ENCODE measurements at regions not wholly inside any gene's neighbourhood (a gene's known extent, or its start where the extent isn't known, plus 50 kb on each side); places are given as distances from the start of the nearest gene placed in this dataset.

DNA sequence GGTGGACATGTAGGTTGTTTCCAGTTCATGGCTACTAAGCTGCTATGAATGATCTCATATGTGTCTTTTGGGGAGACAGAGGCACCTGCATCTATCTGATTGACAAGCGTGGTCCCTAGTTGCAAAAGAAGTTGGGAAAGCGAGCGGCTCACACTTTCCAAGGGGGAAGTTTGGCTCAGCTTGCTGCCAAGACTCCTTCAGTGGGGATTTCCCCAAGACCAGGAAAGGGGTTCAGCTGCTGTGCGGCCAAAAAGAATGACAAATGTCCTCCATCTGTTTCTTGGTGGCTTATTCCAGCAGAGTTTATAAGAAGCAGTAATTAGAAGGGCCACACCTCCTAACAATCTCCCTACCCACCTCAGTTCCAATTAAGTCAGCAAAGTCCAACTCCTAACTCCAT, 128.5 kb upstream of the GALNT2 start:
- in situ Hi-C loops (cut with HindIII; ENCODE audit: low sequenced_read_pairs) = no loop called here
- H3K4me3 ChIP-seq (ENCODE audit: low read depth, low read length) = no peak overlapping the region
- DNase-seq (ENCODE audit: low read depth) = no peak
- TF ChIP-seq, protein P1, sequence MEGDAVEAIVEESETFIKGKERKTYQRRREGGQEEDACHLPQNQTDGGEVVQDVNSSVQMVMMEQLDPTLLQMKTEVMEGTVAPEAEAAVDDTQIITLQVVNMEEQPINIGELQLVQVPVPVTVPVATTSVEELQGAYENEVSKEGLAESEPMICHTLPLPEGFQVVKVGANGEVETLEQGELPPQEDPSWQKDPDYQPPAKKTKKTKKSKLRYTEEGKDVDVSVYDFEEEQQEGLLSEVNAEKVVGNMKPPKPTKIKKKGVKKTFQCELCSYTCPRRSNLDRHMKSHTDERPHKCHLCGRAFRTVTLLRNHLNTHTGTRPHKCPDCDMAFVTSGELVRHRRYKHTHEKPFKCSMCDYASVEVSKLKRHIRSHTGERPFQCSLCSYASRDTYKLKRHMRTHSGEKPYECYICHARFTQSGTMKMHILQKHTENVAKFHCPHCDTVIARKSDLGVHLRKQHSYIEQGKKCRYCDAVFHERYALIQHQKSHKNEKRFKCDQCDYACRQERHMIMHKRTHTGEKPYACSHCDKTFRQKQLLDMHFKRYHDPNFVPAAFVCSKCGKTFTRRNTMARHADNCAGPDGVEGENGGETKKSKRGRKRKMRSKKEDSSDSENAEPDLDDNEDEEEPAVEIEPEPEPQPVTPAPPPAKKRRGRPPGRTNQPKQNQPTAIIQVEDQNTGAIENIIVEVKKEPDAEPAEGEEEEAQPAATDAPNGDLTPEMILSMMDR (IDR thresholded peaks at IDR 0.05; ENCODE audit: low read depth, low read length, missing control alignments) = no peak

DNA sequence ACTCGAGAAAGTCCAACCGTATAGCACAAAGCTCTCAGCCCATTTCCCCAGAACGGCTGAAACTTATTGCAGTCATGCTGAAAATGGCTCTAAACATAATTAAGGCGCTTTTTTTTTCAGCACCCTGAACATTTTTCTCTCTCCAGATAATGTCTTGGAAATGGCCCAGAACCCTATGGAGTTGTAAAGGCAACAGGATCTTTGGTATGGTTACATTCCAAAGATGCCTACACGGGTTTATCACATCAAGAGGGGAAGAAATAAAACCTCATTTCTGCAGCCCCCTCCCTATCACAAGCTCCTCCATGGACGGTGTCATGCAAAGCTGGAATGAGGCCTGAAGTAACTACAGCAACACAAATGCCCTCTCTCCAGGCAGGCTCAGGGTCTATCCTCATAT, 126.4 kb upstream of the GALNT2 start:
- peak; percentile 86 for DNase-seq (ENCODE audit: low read depth)
- no peak overlapping the region for H3K4me3 ChIP-seq (ENCODE audit: low read depth, low read length)
- in situ Hi-C loops (cut with HindIII; ENCODE audit: low sequenced_read_pairs) = loop anchor here (10.0 kb wide), 1 partner anchor 56 kb away; no protein-coding TSS in a partner anchor
- TF ChIP-seq, protein P1 (IDR thresholded peaks at IDR 0.05; ENCODE audit: low read depth, low read length, missing control alignments) = no peak

DNA sequence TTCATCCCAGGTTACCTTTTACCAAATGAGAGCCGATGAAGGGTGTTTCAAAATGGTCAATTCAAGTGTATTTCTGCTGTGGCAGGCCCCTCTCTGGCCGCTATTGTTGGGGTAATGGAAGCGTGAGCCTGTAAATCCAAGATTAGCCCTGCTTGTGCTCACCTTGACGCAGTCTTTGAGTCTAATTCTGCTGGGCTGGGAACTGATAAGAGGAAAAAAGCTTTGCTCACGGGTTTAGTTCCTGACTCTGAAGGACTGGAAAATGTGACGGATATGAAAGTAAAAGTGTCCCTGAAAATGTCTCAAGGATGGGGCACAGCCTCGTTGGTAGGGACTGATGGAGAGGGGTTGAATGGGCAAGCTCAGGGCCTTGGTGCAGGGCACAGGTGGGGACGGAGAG, 125.9 kb upstream of the GALNT2 start:
- in situ Hi-C loops (cut with HindIII; ENCODE audit: low sequenced_read_pairs) = loop anchor here (10.0 kb wide), 1 partner anchor 56 kb away; no protein-coding TSS in a partner anchor
- H3K4me3 ChIP-seq (ENCODE audit: low read depth, low read length) = no peak overlapping the region
- TF ChIP-seq, protein P1 (IDR thresholded peaks at IDR 0.05; ENCODE audit: low read depth, low read length, missing control alignments) = no peak
- no peak for DNase-seq (ENCODE audit: low read depth)

DNA sequence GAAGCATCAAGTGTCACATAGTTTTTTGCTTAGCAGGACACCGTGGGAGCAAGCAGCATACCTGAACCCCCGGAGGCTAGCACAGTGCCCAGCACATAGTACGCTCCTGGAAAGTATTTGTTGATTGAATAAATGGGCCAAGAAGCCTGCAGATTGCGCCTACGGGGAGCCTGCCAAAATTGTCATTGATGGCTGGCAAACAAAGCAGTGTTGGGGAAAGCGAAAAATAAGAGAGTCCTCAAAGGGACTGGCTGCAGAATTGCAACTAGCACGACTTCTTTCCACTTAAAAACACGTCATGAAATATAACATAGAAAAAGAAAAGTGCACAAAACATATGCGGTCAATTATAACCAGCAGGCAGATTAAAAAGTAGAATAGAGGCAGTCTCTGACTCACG, 125.2 kb upstream of the GALNT2 start:
- DNase-seq (ENCODE audit: low read depth) = no peak
- TF ChIP-seq, protein P1 (IDR thresholded peaks at IDR 0.05; ENCODE audit: low read depth, low read length, missing control alignments) = no peak
- H3K4me3 ChIP-seq (ENCODE audit: low read depth, low read length) = no peak overlapping the region
- in situ Hi-C loops (cut with HindIII; ENCODE audit: low sequenced_read_pairs) = loop anchor here (10.0 kb wide), 1 partner anchor 57 kb away; no protein-coding TSS in a partner anchor

DNA sequence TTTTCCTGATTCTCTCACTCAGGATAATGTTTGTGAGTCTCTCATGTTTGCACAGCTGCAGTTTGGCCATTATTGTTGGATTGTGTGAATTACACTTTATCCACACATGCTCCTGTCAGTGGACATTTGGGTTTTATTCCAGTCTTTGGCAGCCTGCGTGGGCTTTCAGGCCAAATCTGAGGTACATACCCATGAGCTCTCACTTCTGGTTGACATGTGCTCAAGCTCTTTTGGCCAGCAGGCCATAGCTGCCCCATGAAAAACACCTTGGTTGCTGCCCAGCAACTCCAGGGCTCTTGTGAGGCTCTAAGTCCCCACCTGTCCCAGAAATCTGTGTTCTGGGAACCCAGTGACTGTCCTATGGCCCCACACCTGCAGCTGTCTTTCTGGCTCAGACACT, 124.5 kb upstream of the GALNT2 start:
- TF ChIP-seq, protein P1 (IDR thresholded peaks at IDR 0.05; ENCODE audit: low read depth, low read length, missing control alignments) = no peak
- no peak for DNase-seq (ENCODE audit: low read depth)
- in situ Hi-C loops (cut with HindIII; ENCODE audit: low sequenced_read_pairs) = loop anchor here (10.0 kb wide), 1 partner anchor 58 kb away; no protein-coding TSS in a partner anchor
- no peak overlapping the region for H3K4me3 ChIP-seq (ENCODE audit: low read depth, low read length)

DNA sequence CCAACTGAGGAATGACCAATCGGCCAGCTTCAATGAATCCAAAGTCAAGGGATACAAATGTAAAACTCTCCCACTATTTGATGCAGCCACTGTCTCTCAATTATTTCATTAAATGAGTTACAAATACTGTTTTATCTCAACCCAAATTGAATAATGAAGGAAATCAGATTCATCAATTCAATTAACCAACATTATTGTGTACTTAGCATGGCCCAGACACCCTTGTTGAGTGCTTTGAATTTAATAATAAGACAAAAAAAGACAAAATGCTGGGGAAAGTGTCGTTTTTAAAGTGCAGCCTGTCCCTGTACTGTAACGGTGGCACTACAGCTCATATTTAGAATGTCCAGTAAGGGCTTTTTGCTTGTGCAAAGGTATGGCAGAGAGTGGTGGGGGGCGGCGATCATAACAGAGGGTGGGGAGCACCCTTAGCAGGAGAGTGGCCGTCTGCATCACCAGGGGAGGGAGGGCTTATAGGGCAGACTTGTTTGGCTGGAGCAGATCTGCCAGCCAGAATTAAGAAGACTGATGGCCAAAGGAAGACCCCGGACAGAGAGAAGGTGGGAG, 123.8 kb upstream of the GALNT2 start:
- no peak for DNase-seq (ENCODE audit: low read depth)
- in situ Hi-C loops (cut with HindIII; ENCODE audit: low sequenced_read_pairs) = loop anchor here (10.0 kb wide), 1 partner anchor 58 kb away; no protein-coding TSS in a partner anchor
- TF ChIP-seq, protein P1 (IDR thresholded peaks at IDR 0.05; ENCODE audit: low read depth, low read length, missing control alignments) = no peak
- H3K4me3 ChIP-seq (ENCODE audit: low read depth, low read length) = no peak overlapping the region
